ENCODE measurements at regions not wholly inside any gene's neighbourhood (a gene's known extent, or its start where the extent isn't known, plus 50 kb on each side); places are given as distances from the start of the nearest gene placed in this dataset.

DNA sequence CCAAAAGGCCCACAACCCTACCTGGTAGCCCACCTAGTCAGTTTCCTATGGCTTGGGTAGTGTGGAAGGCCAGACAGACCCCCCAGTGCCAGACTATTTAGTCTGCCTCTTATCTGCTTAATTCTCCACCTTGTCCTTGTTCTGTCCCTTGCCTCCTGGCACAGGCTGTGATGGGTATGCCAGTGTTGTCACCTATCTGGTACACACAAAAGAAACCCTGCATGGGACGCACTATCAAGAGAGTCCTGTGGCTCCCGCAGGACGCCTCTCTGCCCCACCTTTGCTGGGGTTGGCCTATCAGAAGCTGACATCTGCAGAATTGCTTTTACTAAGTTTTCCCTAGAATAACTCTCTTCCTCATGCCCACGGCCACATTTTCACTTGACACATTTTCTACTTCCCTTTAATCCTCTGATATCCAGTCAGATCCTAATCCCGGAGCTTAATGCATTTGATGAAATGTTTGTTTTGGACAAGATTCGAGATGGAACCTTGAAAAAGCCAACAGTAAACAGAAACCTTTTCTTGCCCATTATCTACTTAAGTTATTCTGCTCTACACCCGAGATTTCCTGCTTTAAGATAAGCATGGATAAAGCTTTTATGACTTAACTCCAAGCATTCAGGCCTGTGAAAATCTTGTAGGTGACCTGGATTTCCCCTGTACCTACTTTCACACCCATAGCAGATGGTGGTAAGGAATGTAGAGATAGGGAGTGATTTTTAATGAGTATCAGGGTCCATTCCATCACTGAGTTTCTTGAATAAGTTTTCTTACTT is 468.5 kb downstream of the ZNF608 start:
- H3K9me3 Mint-ChIP-seq: no peaks in the 10 kb centered on the region
- ATAC-seq (ENCODE audit: low read depth in 2 of 2): no peak
- DNase-seq: no peak
- H3K27me3 Mint-ChIP-seq: peaks cover 0 to 6% (median 0%) of the 10 kb centered on the region in 3 donors
- H3K27ac Mint-ChIP-seq: no peak overlapping the region
- no peak overlapping the region for H3K4me3 Mint-ChIP-seq
- H3K4me1 Mint-ChIP-seq: no peaks in the 10 kb centered on the region
- H3K36me3 Mint-ChIP-seq: no peaks in the 10 kb centered on the region

- H3K36me3 Mint-ChIP-seq: no peaks in the 10 kb centered on the region
Observed at GRCh38 chr5:124276166-124276565, 470.3 kb downstream of the ZNF608 start.

GRCh38 chr5:124274949-124275348 is 471.5 kb downstream of the ZNF608 start:
- Mint-ChIP-seq H3K36me3 (no peaks in the 10 kb centered on the region), H3K4me1 (no peaks in the 10 kb centered on the region), H3K27me3 (peaks cover 0 to 6% (median 0%) of the 10 kb centered on the region in 3 donors), H3K4me3 (no peak overlapping the region), H3K9me3 (no peaks in the 10 kb centered on the region), H3K27ac (peak overlapping the region in 1 of 6 donors; percentile 93)
- no peak for DNase-seq
- no peak for ATAC-seq (ENCODE audit: low read depth in 2 of 2)

More at GRCh38 chr5:124276166-124276565, 470.3 kb downstream of the ZNF608 start:
- no peaks in the 10 kb centered on the region for H3K9me3 Mint-ChIP-seq
- peaks cover 0 to 6% (median 0%) of the 10 kb centered on the region in 3 donors for H3K27me3 Mint-ChIP-seq
- ATAC-seq (ENCODE audit: low read depth in 2 of 2): no peak
- DNase-seq: no peak
- no peak overlapping the region for H3K27ac Mint-ChIP-seq
- H3K4me1 Mint-ChIP-seq: no peaks in the 10 kb centered on the region
- no peak overlapping the region for H3K4me3 Mint-ChIP-seq

DNA sequence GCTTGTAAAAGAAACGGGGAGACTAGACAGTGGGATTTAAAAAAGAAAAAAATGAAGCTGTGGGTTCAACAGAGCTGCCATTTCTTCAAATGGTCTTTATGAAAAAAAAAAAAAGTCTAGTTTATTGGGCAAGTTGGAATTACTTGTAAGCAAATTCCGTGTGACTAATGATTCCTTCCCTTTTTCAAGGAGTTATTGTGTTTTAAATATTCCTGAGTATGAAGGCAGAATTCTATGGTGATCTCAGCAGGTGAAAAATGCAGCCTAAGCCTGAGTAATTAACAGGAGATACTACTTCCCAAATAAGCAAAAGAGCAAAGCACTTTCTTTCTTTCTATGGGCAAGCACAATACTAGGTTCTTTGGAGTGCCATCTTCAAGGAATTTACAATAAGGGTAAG is 481.9 kb downstream of the ZNF608 start:
- Mint-ChIP-seq H3K9me3 (peaks cover 0 to 3% (median 0%) of the 10 kb centered on the region in 7 donors), H3K36me3 (no peaks in the 10 kb centered on the region), H3K27me3 (peaks cover 0 to 4% (median 0%) of the 10 kb centered on the region in 3 donors), H3K4me1 (no peaks in the 10 kb centered on the region), H3K4me3 (no peak overlapping the region), H3K27ac (no peak overlapping the region)
- DNase-seq (no peak), ATAC-seq (ENCODE audit: low read depth in 2 of 2) (no peak)

DNA sequence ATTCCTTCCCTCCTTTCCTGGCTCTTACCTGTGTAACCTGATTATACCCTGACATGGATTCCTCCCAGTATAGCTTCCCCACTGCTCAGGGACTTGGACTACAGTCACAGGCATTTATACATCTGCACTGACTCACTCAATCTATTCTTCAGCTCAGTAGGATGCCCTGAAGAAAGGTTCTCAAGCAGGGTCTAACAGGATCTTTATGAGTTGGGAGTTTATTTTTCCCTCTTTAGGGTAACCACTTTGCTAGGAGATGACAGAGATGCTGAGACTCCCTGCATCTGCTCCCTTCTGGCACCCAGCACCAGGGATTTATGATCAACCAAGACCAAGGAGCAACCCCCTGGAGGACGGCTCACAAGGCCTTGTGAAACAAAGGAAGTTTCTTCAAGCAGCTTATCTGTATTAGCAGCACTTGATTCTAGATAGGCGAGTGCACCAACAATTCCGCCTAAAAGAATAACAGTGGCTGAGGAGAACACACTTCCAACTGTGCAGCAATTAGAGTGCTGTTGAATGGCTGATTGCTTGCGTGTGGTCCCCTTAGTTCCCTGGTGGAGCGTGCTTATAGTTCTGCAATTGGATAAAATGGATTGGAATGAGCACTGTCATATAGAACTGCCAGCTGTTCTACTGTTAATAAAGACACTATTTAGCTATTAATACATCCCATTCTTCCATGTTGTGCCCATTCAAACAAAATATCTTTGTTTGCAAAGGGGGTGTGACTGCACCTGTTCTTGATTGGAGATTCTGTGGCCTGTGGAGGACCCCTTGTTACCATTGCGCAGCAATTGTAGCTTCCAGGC is 482.6 kb downstream of the ZNF608 start:
- Mint-ChIP-seq H3K9me3 (peaks cover 0 to 3% (median 0%) of the 10 kb centered on the region in 7 donors), H3K4me3 (no peak overlapping the region), H3K36me3 (no peaks in the 10 kb centered on the region), H3K27ac (no peak overlapping the region), H3K27me3 (peaks cover 0 to 3% (median 0%) of the 10 kb centered on the region in 3 donors), H3K4me1 (no peaks in the 10 kb centered on the region)
- DNase-seq (no peak), ATAC-seq (ENCODE audit: low read depth in 2 of 2) (no peak)

GRCh38 chr5:124262991-124263571 is 483.4 kb downstream of the ZNF608 start:
- H3K27ac Mint-ChIP-seq: no peak overlapping the region
- H3K9me3 Mint-ChIP-seq: peaks cover 0 to 3% (median 2%) of the 10 kb centered on the region in 7 donors
- H3K36me3 Mint-ChIP-seq: no peaks in the 10 kb centered on the region

GRCh38 chr5:124262470-124262869 is 484.0 kb downstream of the ZNF608 start:
- Mint-ChIP-seq H3K9me3 (peaks cover 0 to 6% (median 3%) of the 10 kb centered on the region in 7 donors), H3K4me3 (no peak overlapping the region), H3K36me3 (no peaks in the 10 kb centered on the region), H3K4me1 (no peaks in the 10 kb centered on the region), H3K27ac (no peak overlapping the region), H3K27me3 (no peaks in the 10 kb centered on the region)
- no peak for ATAC-seq (ENCODE audit: low read depth in 2 of 2)
- no peak for DNase-seq

More at GRCh38 chr5:124262991-124263571, 483.4 kb downstream of the ZNF608 start:
- Mint-ChIP-seq H3K4me3 (no peak overlapping the region), H3K27me3 (no peaks in the 10 kb centered on the region), H3K4me1 (no peaks in the 10 kb centered on the region)
- no peak for ATAC-seq (ENCODE audit: low read depth in 2 of 2)
- no peak for DNase-seq

GRCh38 chr5:124261848-124262247 is 484.6 kb downstream of the ZNF608 start:
- DNase-seq (no peak), ATAC-seq (ENCODE audit: low read depth in 2 of 2) (no peak)
- H3K36me3 Mint-ChIP-seq: peaks cover 0 to 2% of the 10 kb centered on the region in 2 donors
- H3K9me3 Mint-ChIP-seq: peaks cover 0 to 8% (median 3%) of the 10 kb centered on the region in 7 donors
- no peaks in the 10 kb centered on the region for H3K4me1 Mint-ChIP-seq
- no peak overlapping the region for H3K27ac Mint-ChIP-seq
- H3K27me3 Mint-ChIP-seq: no peaks in the 10 kb centered on the region
- H3K4me3 Mint-ChIP-seq: no peak overlapping the region

DNA sequence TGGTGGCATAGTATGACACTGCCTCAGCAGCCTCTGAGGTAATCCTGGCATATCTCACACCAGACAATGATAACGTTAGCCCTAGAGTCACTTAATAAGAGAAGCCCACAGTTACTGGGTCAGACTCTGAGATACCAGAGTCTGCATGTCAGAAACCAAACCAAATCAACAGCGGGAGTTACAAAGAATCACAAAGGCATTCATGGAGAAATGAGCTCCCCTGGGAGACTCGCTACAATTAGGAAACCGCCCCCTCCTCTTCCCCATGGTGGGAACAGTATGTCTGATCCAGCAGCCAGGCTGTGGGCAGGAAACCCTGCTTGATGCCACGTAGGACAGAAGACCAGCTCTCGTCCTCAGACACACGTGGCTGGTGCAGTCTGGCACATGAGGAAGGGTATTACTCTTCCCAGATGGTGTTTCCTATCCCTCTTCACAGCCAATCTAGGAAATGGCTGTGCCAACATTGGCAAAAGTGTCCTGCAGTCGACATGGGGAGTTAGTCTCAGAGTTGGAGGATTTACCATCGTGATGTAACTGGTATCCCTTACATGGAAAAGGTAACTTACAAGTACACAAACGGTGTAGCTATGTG is 485.4 kb downstream of the ZNF608 start:
- DNase-seq: no peak
- Mint-ChIP-seq H3K4me3 (no peak overlapping the region), H3K9me3 (peaks cover 7 to 17% (median 9%) of the 10 kb centered on the region in 7 donors), H3K27me3 (no peaks in the 10 kb centered on the region), H3K27ac (no peak overlapping the region), H3K36me3 (peaks cover 7 to 10% of the 10 kb centered on the region in 2 donors), H3K4me1 (no peaks in the 10 kb centered on the region)
- no peak for ATAC-seq (ENCODE audit: low read depth in 2 of 2)

DNA sequence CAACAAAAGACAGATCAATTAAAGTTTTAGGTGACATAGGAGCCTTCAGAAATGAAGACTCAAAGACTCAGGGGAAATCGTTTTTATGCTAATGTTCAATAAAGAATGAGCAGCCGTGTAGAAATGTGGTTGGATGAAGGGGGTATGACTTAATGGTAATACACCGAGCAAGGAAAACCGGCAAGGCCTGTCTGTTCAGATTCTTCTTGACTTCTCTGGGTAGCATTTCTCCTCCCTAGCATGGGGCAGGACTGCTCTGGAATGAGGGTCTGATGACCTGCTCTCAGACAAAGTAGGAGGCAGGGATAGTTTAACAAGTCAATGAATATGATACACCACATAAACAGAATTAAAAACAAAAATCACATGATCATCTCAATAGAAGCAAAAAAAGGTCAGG is 487.4 kb downstream of the ZNF608 start:
- Mint-ChIP-seq H3K9me3 (peaks cover 8 to 28% (median 24%) of the 10 kb centered on the region in 7 donors), H3K4me3 (no peak overlapping the region), H3K27me3 (no peaks in the 10 kb centered on the region), H3K4me1 (no peaks in the 10 kb centered on the region), H3K36me3 (peaks cover 14 to 20% of the 10 kb centered on the region in 2 donors), H3K27ac (no peak overlapping the region)
- ATAC-seq (ENCODE audit: low read depth in 2 of 2) (no peak), DNase-seq (no peak)

GRCh38 chr5:124257048-124257447 is 489.4 kb downstream of the ZNF608 start:
- peaks cover 14 to 20% of the 10 kb centered on the region in 2 donors for H3K36me3 Mint-ChIP-seq
- H3K4me1 Mint-ChIP-seq: peaks cover 0 to 3% (median 0%) of the 10 kb centered on the region in 3 donors

DNA sequence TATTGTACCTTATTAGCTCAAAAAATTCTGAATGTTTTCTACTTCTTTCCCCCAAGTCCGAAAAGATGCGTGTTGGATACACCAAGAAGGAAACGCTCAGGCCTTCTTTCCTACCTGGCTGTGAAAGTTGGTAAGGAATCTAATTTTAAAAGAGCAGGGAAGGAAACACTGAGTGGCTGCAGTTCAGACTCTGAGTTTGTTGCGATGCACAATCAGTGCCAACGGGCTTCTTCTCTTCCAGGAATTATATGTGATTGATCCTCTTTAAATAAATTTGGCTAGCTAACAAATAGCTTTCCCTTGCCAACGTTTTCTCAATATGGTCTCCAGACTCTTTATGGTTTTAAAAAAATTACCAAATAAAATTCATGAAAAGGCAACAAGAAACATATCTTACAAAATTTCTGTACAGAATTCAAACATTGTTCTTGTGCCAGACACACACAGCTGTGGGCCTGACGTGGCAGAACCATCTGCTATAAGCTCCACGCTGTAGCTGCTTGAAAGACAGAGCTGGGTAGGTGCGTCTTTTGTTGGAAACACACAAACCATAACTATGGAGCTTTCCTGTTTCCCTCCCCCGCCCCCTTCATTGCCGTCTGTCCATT is 493.1 kb downstream of the ZNF608 start:
- H3K4me3 Mint-ChIP-seq: no peak overlapping the region
- ATAC-seq (ENCODE audit: low read depth in 2 of 2): no peak

More at GRCh38 chr5:124257048-124257447, 489.4 kb downstream of the ZNF608 start:
- DNase-seq (no peak), ATAC-seq (ENCODE audit: low read depth in 2 of 2) (no peak)
- Mint-ChIP-seq H3K4me3 (no peak overlapping the region), H3K27ac (no peak overlapping the region), H3K9me3 (peaks cover 8 to 28% (median 24%) of the 10 kb centered on the region in 7 donors), H3K27me3 (no peaks in the 10 kb centered on the region)

GRCh38 chr5:124252747-124253146 is 493.7 kb downstream of the ZNF608 start:
- Mint-ChIP-seq H3K9me3 (peaks cover 8 to 45% (median 31%) of the 10 kb centered on the region in 7 donors), H3K36me3 (peaks cover 14 to 26% of the 10 kb centered on the region in 2 donors)
- no peak for DNase-seq

More for the DNA sequence above, 493.1 kb downstream of the ZNF608 start:
- H3K9me3 Mint-ChIP-seq: peaks cover 8 to 40% (median 28%) of the 10 kb centered on the region in 7 donors
- no peaks in the 10 kb centered on the region for H3K27me3 Mint-ChIP-seq
- H3K36me3 Mint-ChIP-seq: peaks cover 14 to 23% of the 10 kb centered on the region in 2 donors
- H3K27ac Mint-ChIP-seq: peak overlapping the region in 1 of 6 donors; percentile 38
- no peak for DNase-seq
- H3K4me1 Mint-ChIP-seq: peaks cover 0 to 6% (median 0%) of the 10 kb centered on the region in 3 donors

More at GRCh38 chr5:124252747-124253146, 493.7 kb downstream of the ZNF608 start:
- no peak overlapping the region for H3K4me3 Mint-ChIP-seq
- H3K27ac Mint-ChIP-seq: no peak overlapping the region
- H3K27me3 Mint-ChIP-seq: no peaks in the 10 kb centered on the region
- peaks cover 0 to 6% (median 0%) of the 10 kb centered on the region in 3 donors for H3K4me1 Mint-ChIP-seq
- ATAC-seq (ENCODE audit: low read depth in 2 of 2): no peak

Data from naive B cell (primary cell).